ENCODE measurements at regions not wholly inside any gene's neighbourhood (a gene's known extent, or its start where the extent isn't known, plus 50 kb on each side); places are given as distances from the start of the nearest gene placed in this dataset.

GRCh38 chr4:28723371-28723770, 1862.7 kb downstream of the STIM2 start:
- Histone ChIP-seq H3K4me1 (ENCODE audit: control insufficient read depth in 1 of 2, insufficient read depth in 2 of 2, low read length in 2 of 2) (no peaks in the 10 kb centered on the region), H3K27me3 (ENCODE audit: control insufficient read depth in 1 of 2, insufficient read depth in 2 of 2, low read length in 1 of 2) (no peaks in the 10 kb centered on the region), H3K27ac (ENCODE audit: low read depth in 1 of 2, low read length in 2 of 2) (no peak overlapping the region), H3K4me3 (ENCODE audit: low read length in 2 of 2) (no peak overlapping the region), H3K9me3 (ENCODE audit: control insufficient read depth, low read length) (no peaks in the 10 kb centered on the region), H3K36me3 (ENCODE audit: control insufficient read depth in 1 of 2, insufficient read depth in 2 of 2, low read length in 1 of 2) (no peaks in the 10 kb centered on the region)
- intact Hi-C loops (cut with DNase I), result no loop called here
- ATAC-seq (ENCODE audit: low FRiP score), result no peak
- DNase-seq, result no peak
- WGBS, 2 donors, result 82 to 84% methylated on average over 6 of the region's 6 CpGs

GRCh38 chr4:28724239-28724638, 1863.6 kb downstream of the STIM2 start:
- Histone ChIP-seq H3K36me3 (ENCODE audit: control insufficient read depth in 1 of 2, insufficient read depth in 2 of 2, low read length in 1 of 2) (no peaks in the 10 kb centered on the region), H3K4me3 (ENCODE audit: low read length in 2 of 2) (no peak overlapping the region), H3K4me1 (ENCODE audit: control insufficient read depth in 1 of 2, insufficient read depth in 2 of 2, low read length in 2 of 2) (no peaks in the 10 kb centered on the region), H3K27ac (ENCODE audit: low read depth in 1 of 2, low read length in 2 of 2) (no peak overlapping the region), H3K9me3 (ENCODE audit: control insufficient read depth, low read length) (no peaks in the 10 kb centered on the region), H3K27me3 (ENCODE audit: control insufficient read depth in 1 of 2, insufficient read depth in 2 of 2, low read length in 1 of 2) (no peaks in the 10 kb centered on the region)
- 97% methylated on average over 1 of the region's 1 CpG for WGBS, 2 donors
- DNase-seq (no peak), ATAC-seq (ENCODE audit: low FRiP score) (no peak)
- intact Hi-C loops (cut with DNase I), result no loop called here

- ATAC-seq (ENCODE audit: low FRiP score) (no peak), DNase-seq (no peak)
- Histone ChIP-seq H3K27me3 (ENCODE audit: control insufficient read depth in 1 of 2, insufficient read depth in 2 of 2, low read length in 1 of 2) (no peaks in the 10 kb centered on the region), H3K9me3 (ENCODE audit: control insufficient read depth, low read length) (peaks cover 2% of the 10 kb centered on the region), H3K4me1 (ENCODE audit: control insufficient read depth in 1 of 2, insufficient read depth in 2 of 2, low read length in 2 of 2) (no peaks in the 10 kb centered on the region), H3K36me3 (ENCODE audit: control insufficient read depth in 1 of 2, insufficient read depth in 2 of 2, low read length in 1 of 2) (no peaks in the 10 kb centered on the region), H3K4me3 (ENCODE audit: low read length in 2 of 2) (no peak overlapping the region), H3K27ac (ENCODE audit: low read depth in 1 of 2, low read length in 2 of 2) (no peak overlapping the region)
- intact Hi-C loops (cut with DNase I), result no loop called here
- 50 to 71% methylated on average over 2 of the region's 2 CpGs for WGBS, 2 donors
Measured at GRCh38 chr4:28730304-28730703, 1869.7 kb downstream of the STIM2 start.

- no peak for DNase-seq
- Histone ChIP-seq H3K4me3 (ENCODE audit: low read length in 2 of 2) (no peak overlapping the region), H3K27ac (ENCODE audit: low read depth in 1 of 2, low read length in 2 of 2) (no peak overlapping the region), H3K9me3 (ENCODE audit: control insufficient read depth, low read length) (no peaks in the 10 kb centered on the region), H3K36me3 (ENCODE audit: control insufficient read depth in 1 of 2, insufficient read depth in 2 of 2, low read length in 1 of 2) (no peaks in the 10 kb centered on the region), H3K27me3 (ENCODE audit: control insufficient read depth in 1 of 2, insufficient read depth in 2 of 2, low read length in 1 of 2) (peaks cover 0 to 2% of the 10 kb centered on the region in 2 donors), H3K4me1 (ENCODE audit: control insufficient read depth in 1 of 2, insufficient read depth in 2 of 2, low read length in 2 of 2) (no peaks in the 10 kb centered on the region)
- WGBS, 2 donors, result 60 to 68% methylated on average over 4 of the region's 4 CpGs
- no peak for ATAC-seq (ENCODE audit: low FRiP score)
- intact Hi-C loops (cut with DNase I), result no loop called here
Measured at GRCh38 chr4:28744066-28744465, 1883.4 kb downstream of the STIM2 start.

- ATAC-seq (ENCODE audit: low FRiP score) (no peak), DNase-seq (no peak)
- no peak overlapping the region for H3K27ac ChIP-seq (ENCODE audit: low read depth in 1 of 2, low read length in 2 of 2)
- WGBS, 2 donors, result 62 to 64% methylated on average over 3 of the region's 3 CpGs
- H3K9me3 ChIP-seq (ENCODE audit: control insufficient read depth, low read length), result no peaks in the 10 kb centered on the region
- no peak overlapping the region for H3K4me3 ChIP-seq (ENCODE audit: low read length in 2 of 2)
- H3K27me3 ChIP-seq (ENCODE audit: control insufficient read depth in 1 of 2, insufficient read depth in 2 of 2, low read length in 1 of 2), result no peaks in the 10 kb centered on the region
- H3K4me1 ChIP-seq (ENCODE audit: control insufficient read depth in 1 of 2, insufficient read depth in 2 of 2, low read length in 2 of 2), result no peaks in the 10 kb centered on the region
- intact Hi-C loops (cut with DNase I), result no loop called here
- H3K36me3 ChIP-seq (ENCODE audit: control insufficient read depth in 1 of 2, insufficient read depth in 2 of 2, low read length in 1 of 2), result no peaks in the 10 kb centered on the region
Measured at GRCh38 chr4:28754376-28754775, 1893.7 kb downstream of the STIM2 start.

- H3K4me3 ChIP-seq (ENCODE audit: low read length in 2 of 2), result no peak overlapping the region
- no peaks in the 10 kb centered on the region for H3K36me3 ChIP-seq (ENCODE audit: control insufficient read depth in 1 of 2, insufficient read depth in 2 of 2, low read length in 1 of 2)
- H3K27me3 ChIP-seq (ENCODE audit: control insufficient read depth in 1 of 2, insufficient read depth in 2 of 2, low read length in 1 of 2), result no peaks in the 10 kb centered on the region
- H3K9me3 ChIP-seq (ENCODE audit: control insufficient read depth, low read length), result no peaks in the 10 kb centered on the region
- DNase-seq, result no peak
- H3K4me1 ChIP-seq (ENCODE audit: control insufficient read depth in 1 of 2, insufficient read depth in 2 of 2, low read length in 2 of 2), result no peaks in the 10 kb centered on the region
- no peak overlapping the region for H3K27ac ChIP-seq (ENCODE audit: low read depth in 1 of 2, low read length in 2 of 2)
- intact Hi-C loops (cut with DNase I), result no loop called here
- WGBS, 2 donors, result 62 to 63% methylated on average over 2 of the region's 2 CpGs
- ATAC-seq (ENCODE audit: low FRiP score), result no peak
Measured at GRCh38 chr4:28755081-28755480, 1894.4 kb downstream of the STIM2 start.

- Histone ChIP-seq H3K36me3 (ENCODE audit: control insufficient read depth in 1 of 2, insufficient read depth in 2 of 2, low read length in 1 of 2) (no peaks in the 10 kb centered on the region), H3K27ac (ENCODE audit: low read depth in 1 of 2, low read length in 2 of 2) (no peak overlapping the region), H3K9me3 (ENCODE audit: control insufficient read depth, low read length) (no peaks in the 10 kb centered on the region), H3K4me3 (ENCODE audit: low read length in 2 of 2) (no peak overlapping the region), H3K27me3 (ENCODE audit: control insufficient read depth in 1 of 2, insufficient read depth in 2 of 2, low read length in 1 of 2) (no peaks in the 10 kb centered on the region), H3K4me1 (ENCODE audit: control insufficient read depth in 1 of 2, insufficient read depth in 2 of 2, low read length in 2 of 2) (no peaks in the 10 kb centered on the region)
- DNase-seq, result no peak
- ATAC-seq (ENCODE audit: low FRiP score), result no peak
- intact Hi-C loops (cut with DNase I), result no loop called here
Measured at GRCh38 chr4:28759064-28759463, 1898.4 kb downstream of the STIM2 start.

GRCh38 chr4:28760003-28760402, 1899.4 kb downstream of the STIM2 start:
- WGBS, 2 donors, result 86 to 94% methylated on average over 6 of the region's 6 CpGs
- H3K9me3 ChIP-seq (ENCODE audit: control insufficient read depth, low read length), result peaks cover 4% of the 10 kb centered on the region

GRCh38 chr4:28772066-28772465, 1911.4 kb downstream of the STIM2 start:
- no peak overlapping the region for H3K4me3 ChIP-seq (ENCODE audit: low read length in 2 of 2)
- no peak overlapping the region for H3K27ac ChIP-seq (ENCODE audit: low read depth in 1 of 2, low read length in 2 of 2)
- no peaks in the 10 kb centered on the region for H3K9me3 ChIP-seq (ENCODE audit: control insufficient read depth, low read length)
- no peaks in the 10 kb centered on the region for H3K36me3 ChIP-seq (ENCODE audit: control insufficient read depth in 1 of 2, insufficient read depth in 2 of 2, low read length in 1 of 2)
- H3K27me3 ChIP-seq (ENCODE audit: control insufficient read depth in 1 of 2, insufficient read depth in 2 of 2, low read length in 1 of 2), result no peaks in the 10 kb centered on the region
- 54 to 68% methylated on average over 1 of the region's 1 CpG for WGBS, 2 donors
- H3K4me1 ChIP-seq (ENCODE audit: control insufficient read depth in 1 of 2, insufficient read depth in 2 of 2, low read length in 2 of 2), result no peaks in the 10 kb centered on the region
- intact Hi-C loops (cut with DNase I), result no loop called here
- DNase-seq (no peak), ATAC-seq (ENCODE audit: low FRiP score) (no peak)

More at GRCh38 chr4:28760003-28760402, 1899.4 kb downstream of the STIM2 start:
- H3K27ac ChIP-seq (ENCODE audit: low read depth in 1 of 2, low read length in 2 of 2), result no peak overlapping the region
- no peaks in the 10 kb centered on the region for H3K36me3 ChIP-seq (ENCODE audit: control insufficient read depth in 1 of 2, insufficient read depth in 2 of 2, low read length in 1 of 2)
- no peak overlapping the region for H3K4me3 ChIP-seq (ENCODE audit: low read length in 2 of 2)
- intact Hi-C loops (cut with DNase I), result no loop called here
- H3K4me1 ChIP-seq (ENCODE audit: control insufficient read depth in 1 of 2, insufficient read depth in 2 of 2, low read length in 2 of 2), result no peaks in the 10 kb centered on the region
- H3K27me3 ChIP-seq (ENCODE audit: control insufficient read depth in 1 of 2, insufficient read depth in 2 of 2, low read length in 1 of 2), result no peaks in the 10 kb centered on the region
- DNase-seq (no peak), ATAC-seq (ENCODE audit: low FRiP score) (no peak)
